DOHH2 (cell line): ENCODE measurements at regions not wholly inside any gene's neighbourhood (a gene's known extent, or its start where the extent isn't known, plus 50 kb on each side); places are given as distances from the start of the nearest gene placed in this dataset.

Experiments used
- CTCF ChIP-seq: fragments of 200-600 bp; sonication (generic); IDR thresholded peaks from one replicate; pipeline ENCODE4 v1.5.1; 2014; ENCODE audit warnings: antibody characterized with exemption, mild to moderate bottlenecking, low read depth, low read length; ENCODE audit not compliant: poor library complexity, severe bottlenecking
- EZH2phosphoT487 ChIP-seq: fragments of 200-600 bp; sonication (generic); IDR thresholded peaks from 2 replicates; pipeline ENCODE4 v1.6.1; 2017; ENCODE audit warnings: borderline replicate concordance, mild to moderate bottlenecking, antibody characterized with exemption, low read length, moderate library complexity, mixed read lengths

GRCh38 chr10:2380218-2380617 is 642.9 kb upstream of the ADARB2 start:
- no peak for TF ChIP-seq CTCF
- TF ChIP-seq EZH2phosphoT487 = no peak
